GM08714 (cell line): ENCODE measurements at regions not wholly inside any gene's neighbourhood (a gene's known extent, or its start where the extent isn't known, plus 50 kb on each side); places are given as distances from the start of the nearest gene placed in this dataset.
"Not testable (repeated sequence)": the region's sequence is repeated elsewhere in the genome, so short reads cannot be mapped to it uniquely, and the experiment has no call there.

Experiments used
- H3K4me3 ChIP-seq: fragments of 200-500 bp; sonication (Bioruptor generic); 2 replicates; pipeline ENCODE4 v1.5.1; 2014; ENCODE audit warnings: mild to moderate bottlenecking, low read length, inconsistent platforms
- ZNF274 ChIP-seq: IDR thresholded peaks from 2 replicates; pipeline ENCODE4 v1.6.1; 2012; ENCODE audit warnings: mild to moderate bottlenecking, low read depth, low read length

GRCh38 chr11:82239498-82239897 lies 494.2 kb downstream of the FAM181B start:
- TF ChIP-seq ZNF274, result no peak
- H3K4me3 ChIP-seq, result no peak overlapping the region

- H3K4me3 ChIP-seq, result no peak overlapping the region
- no peak for TF ChIP-seq ZNF274
Measured at GRCh38 chr11:82234256-82234655, 499.4 kb downstream of the FAM181B start.

- no peak overlapping the region for H3K4me3 ChIP-seq
- TF ChIP-seq ZNF274, result no peak
Measured at GRCh38 chr11:82233201-82233600, 500.5 kb downstream of the FAM181B start.

- no peak for TF ChIP-seq ZNF274
- H3K4me3 ChIP-seq, result no peak overlapping the region
Measured at GRCh38 chr11:82229341-82229740, 504.3 kb downstream of the FAM181B start.

- TF ChIP-seq ZNF274, result no peak
- no peak overlapping the region for H3K4me3 ChIP-seq
Measured at GRCh38 chr11:82225930-82226329, 507.7 kb downstream of the FAM181B start.

GRCh38 chr11:82225502-82225901 lies 508.2 kb downstream of the FAM181B start:
- H3K4me3 ChIP-seq, result no peak overlapping the region

GRCh38 chr11:82216927-82217570 lies 516.6 kb downstream of the FAM181B start:
- no peak overlapping the region for H3K4me3 ChIP-seq
- TF ChIP-seq ZNF274, result no peak

More at GRCh38 chr11:82225502-82225901, 508.2 kb downstream of the FAM181B start:
- TF ChIP-seq ZNF274, result no peak

- no peak for TF ChIP-seq ZNF274
Measured at GRCh38 chr11:82210011-82210410, 523.7 kb downstream of the FAM181B start.

GRCh38 chr11:82195283-82195682 lies 538.4 kb downstream of the FAM181B start:
- H3K4me3 ChIP-seq, result no peak overlapping the region
- no peak for TF ChIP-seq ZNF274

More at GRCh38 chr11:82210011-82210410, 523.7 kb downstream of the FAM181B start:
- H3K4me3 ChIP-seq, result no peak overlapping the region

- no peak for TF ChIP-seq ZNF274
- H3K4me3 ChIP-seq, result no peak overlapping the region
Measured at GRCh38 chr11:82194521-82194920, 539.1 kb downstream of the FAM181B start.

GRCh38 chr11:82191695-82192094 lies 542.0 kb downstream of the FAM181B start:
- no peak for TF ChIP-seq ZNF274
- no peak overlapping the region for H3K4me3 ChIP-seq

- TF ChIP-seq ZNF274, result no peak
Measured at GRCh38 chr11:82185925-82186324, 547.7 kb downstream of the FAM181B start.

GRCh38 chr11:82184966-82185365 lies 548.7 kb downstream of the FAM181B start:
- no peak overlapping the region for H3K4me3 ChIP-seq
- TF ChIP-seq ZNF274, result no peak

More at GRCh38 chr11:82185925-82186324, 547.7 kb downstream of the FAM181B start:
- no peak overlapping the region for H3K4me3 ChIP-seq

GRCh38 chr11:82183346-82183745 lies 550.3 kb downstream of the FAM181B start:
- no peak for TF ChIP-seq ZNF274
- no peak overlapping the region for H3K4me3 ChIP-seq

GRCh38 chr11:82182697-82183096 lies 551.0 kb downstream of the FAM181B start:
- not testable (repeated sequence) for H3K4me3 ChIP-seq

- H3K4me3 ChIP-seq, result not testable (repeated sequence)
Measured at GRCh38 chr11:82181796-82182195, 551.9 kb downstream of the FAM181B start.
